NCI-H1105 treated with DMSO at 0.1 percent for 48 hours (cell line): ENCODE measurements at regions not wholly inside any gene's neighbourhood (a gene's known extent, or its start where the extent isn't known, plus 50 kb on each side); places are given as distances from the start of the nearest gene placed in this dataset.
A peak's percentile ranks its signal among the peaks of the same experiment; 100 is the strongest.

Source experiments
- DNase-seq: peaks from one replicate; lab custom pipeline; 2025; lab: John Stamatoyannopoulos, UW

- no peak for DNase-seq
These were observed 159.8 kb upstream of the ECI2 start for GRCh38 chr6:4295058-4295782.

- DNase-seq, result no peak
These were observed 159.3 kb upstream of the ECI2 start for GRCh38 chr6:4294636-4295035.

GRCh38 chr6:4291453-4292403 is 156.4 kb upstream of the ECI2 start:
- no peak for DNase-seq

- no peak for DNase-seq
These were observed 154.5 kb upstream of the ECI2 start for GRCh38 chr6:4289770-4290320.

- peak; percentile 62 for DNase-seq
These were observed 152.5 kb upstream of the ECI2 start for GRCh38 chr6:4287811-4288244.

- DNase-seq, result no peak
These were observed 152.0 kb upstream of the ECI2 start for GRCh38 chr6:4287372-4287771.

GRCh38 chr6:4282926-4283325 is 147.6 kb upstream of the ECI2 start:
- DNase-seq, result no peak

GRCh38 chr6:4281341-4282293 is 146.2 kb upstream of the ECI2 start:
- peak; percentile 93 for DNase-seq

GRCh38 chr6:4280707-4281106 is 145.3 kb upstream of the ECI2 start:
- DNase-seq, result no peak

- DNase-seq, result no peak
These were observed 144.7 kb upstream of the ECI2 start for GRCh38 chr6:4280031-4280430.

GRCh38 chr6:4274382-4275082 is 139.2 kb upstream of the ECI2 start:
- DNase-seq, result no peak

GRCh38 chr6:4272996-4273395 is 137.6 kb upstream of the ECI2 start:
- no peak for DNase-seq

GRCh38 chr6:4271761-4272470 is 136.5 kb upstream of the ECI2 start:
- no peak for DNase-seq

- DNase-seq, result no peak
These were observed 135.4 kb upstream of the ECI2 start for GRCh38 chr6:4270776-4271175.

- no peak for DNase-seq
These were observed 134.6 kb upstream of the ECI2 start for GRCh38 chr6:4270001-4270400.

GRCh38 chr6:4268171-4268570 is 132.8 kb upstream of the ECI2 start:
- DNase-seq, result no peak

- no peak for DNase-seq
These were observed 130.4 kb upstream of the ECI2 start for GRCh38 chr6:4265740-4266139.

GRCh38 chr6:4264601-4265000 is 129.2 kb upstream of the ECI2 start:
- DNase-seq, result no peak

GRCh38 chr6:4264081-4264480 is 128.7 kb upstream of the ECI2 start:
- DNase-seq, result no peak

GRCh38 chr6:4262526-4262925 is 127.2 kb upstream of the ECI2 start:
- DNase-seq, result peak; percentile 75
